H1 (cell line): ENCODE measurements at regions not wholly inside any gene's neighbourhood (a gene's known extent, or its start where the extent isn't known, plus 50 kb on each side); places are given as distances from the start of the nearest gene placed in this dataset.

ENCODE experiments used
- EP300 ChIP-seq, 2 experiments: IDR thresholded peaks; 1 replicate in 1 of 2; 2 replicates in 1 of 2; pipeline ENCODE4 v1.6.1; 2011 to 2012; ENCODE audit warnings: low read depth in 2 of 2, low read length in 2 of 2, mild to moderate bottlenecking in 2 of 2, borderline replicate concordance in 1 of 2, inconsistent platforms in 1 of 2, moderate library complexity in 1 of 2
- FOSL1 ChIP-seq: IDR thresholded peaks from 2 replicates; pipeline ENCODE4 v1.6.1; 2011; ENCODE audit warnings: mild to moderate bottlenecking, low read depth, low read length, moderate library complexity; ENCODE audit not compliant: insufficient read depth
- HDAC6 ChIP-seq: IDR thresholded peaks from one replicate; pipeline ENCODE4 v1.7.1; 2012; ENCODE audit warnings: low read depth, mild to moderate bottlenecking, inconsistent platforms, low read length, moderate library complexity
- SP1 ChIP-seq: IDR thresholded peaks from 2 replicates; pipeline ENCODE4 v1.6.1; 2011; ENCODE audit warnings: low read depth, low read length
- TCF12 ChIP-seq: IDR thresholded peaks from 2 replicates; pipeline ENCODE4 v1.6.1; 2011; ENCODE audit warnings: low read depth, mild to moderate bottlenecking, low read length
- TF ChIP-seq, protein P1 (sequence below): IDR thresholded peaks from 2 replicates; pipeline ENCODE4 v1.6.1; 2012; ENCODE audit warnings: inconsistent platforms
- TF ChIP-seq, protein P2 (sequence below), 3 experiments: IDR thresholded peaks; 1 replicate in 2 of 3; 2 replicates in 1 of 3; pipeline versions ENCODE4 v1.5.1 to v1.6.1; 2011; ENCODE audit warnings: low read length in 3 of 3, mild to moderate bottlenecking in 3 of 3, inconsistent platforms in 2 of 3, low read depth in 1 of 3, moderate library complexity in 1 of 3; ENCODE audit not compliant: insufficient read depth in 1 of 3; ENCODE audit errors: control extremely low read depth in 1 of 3

DNA sequence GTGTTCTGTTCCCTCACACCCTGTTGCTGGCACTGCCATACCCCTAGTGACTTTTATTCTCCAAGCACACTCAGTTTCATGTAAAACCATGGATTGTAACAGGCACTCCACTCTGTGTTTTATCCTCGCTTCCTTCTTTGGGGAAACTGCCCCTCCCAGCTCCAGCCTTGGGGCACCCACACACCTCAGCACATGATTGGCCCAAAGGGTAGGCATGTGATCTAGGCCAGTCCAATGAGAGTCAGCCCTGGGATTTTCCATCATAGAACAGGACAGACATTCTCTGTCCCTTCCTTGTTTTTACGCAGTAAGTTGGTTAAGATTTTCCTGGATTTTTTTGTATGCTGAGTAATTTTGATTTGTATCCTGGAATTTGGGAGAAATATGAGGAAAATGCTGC, 115.4 kb downstream of the C16orf95 start:
- TF ChIP-seq SP1 (no peak), TCF12 (no peak), EP300 (IDR thresholded peaks at IDR 0.05; ENCODE audit: borderline replicate concordance in 1 of 2, low read depth in 2 of 2, low read length in 2 of 2) (no peak), FOSL1 (no peak), HDAC6 (no peak)
- TF ChIP-seq, protein P1, sequence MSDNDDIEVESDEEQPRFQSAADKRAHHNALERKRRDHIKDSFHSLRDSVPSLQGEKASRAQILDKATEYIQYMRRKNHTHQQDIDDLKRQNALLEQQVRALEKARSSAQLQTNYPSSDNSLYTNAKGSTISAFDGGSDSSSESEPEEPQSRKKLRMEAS, result no peak
- TF ChIP-seq, protein P2, sequence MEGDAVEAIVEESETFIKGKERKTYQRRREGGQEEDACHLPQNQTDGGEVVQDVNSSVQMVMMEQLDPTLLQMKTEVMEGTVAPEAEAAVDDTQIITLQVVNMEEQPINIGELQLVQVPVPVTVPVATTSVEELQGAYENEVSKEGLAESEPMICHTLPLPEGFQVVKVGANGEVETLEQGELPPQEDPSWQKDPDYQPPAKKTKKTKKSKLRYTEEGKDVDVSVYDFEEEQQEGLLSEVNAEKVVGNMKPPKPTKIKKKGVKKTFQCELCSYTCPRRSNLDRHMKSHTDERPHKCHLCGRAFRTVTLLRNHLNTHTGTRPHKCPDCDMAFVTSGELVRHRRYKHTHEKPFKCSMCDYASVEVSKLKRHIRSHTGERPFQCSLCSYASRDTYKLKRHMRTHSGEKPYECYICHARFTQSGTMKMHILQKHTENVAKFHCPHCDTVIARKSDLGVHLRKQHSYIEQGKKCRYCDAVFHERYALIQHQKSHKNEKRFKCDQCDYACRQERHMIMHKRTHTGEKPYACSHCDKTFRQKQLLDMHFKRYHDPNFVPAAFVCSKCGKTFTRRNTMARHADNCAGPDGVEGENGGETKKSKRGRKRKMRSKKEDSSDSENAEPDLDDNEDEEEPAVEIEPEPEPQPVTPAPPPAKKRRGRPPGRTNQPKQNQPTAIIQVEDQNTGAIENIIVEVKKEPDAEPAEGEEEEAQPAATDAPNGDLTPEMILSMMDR (IDR thresholded peaks at IDR 0.05; ENCODE audit: control extremely low read depth in 1 of 3, insufficient read depth in 1 of 3, low read depth in 1 of 3, low read length in 3 of 3), result no peak
